ENCODE measurements at regions not wholly inside any gene's neighbourhood (a gene's known extent, or its start where the extent isn't known, plus 50 kb on each side); places are given as distances from the start of the nearest gene placed in this dataset.

DNA sequence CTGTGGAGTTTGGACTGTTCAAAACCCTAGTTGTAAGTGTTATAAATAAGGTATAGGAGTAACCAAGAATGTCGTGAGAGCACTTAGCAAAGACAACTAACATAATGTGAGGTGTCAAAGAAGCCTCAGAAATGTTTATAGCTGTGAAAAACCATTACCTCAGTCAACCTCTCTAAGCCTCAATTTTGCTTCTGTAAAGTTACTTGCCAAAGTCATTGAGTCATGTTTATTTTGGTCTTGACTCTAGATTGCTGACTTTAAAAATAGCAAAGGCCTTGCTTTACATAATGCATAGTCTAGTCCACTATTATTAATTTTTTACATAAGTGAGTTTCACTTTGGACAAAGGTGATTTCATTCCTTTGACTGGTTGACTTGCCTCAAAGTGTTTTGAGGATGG is 257.6 kb upstream of the CXXC4 start:
- TF ChIP-seq CTCF (IDR thresholded peaks at IDR 0.05; ENCODE audit: insufficient read depth, low read length, poor library complexity, severe bottlenecking) (no peak), EZH2phosphoT487 (conservative IDR thresholded peaks at IDR 0.05; ENCODE audit: low read length) (no peak)

Data from SU-DHL-6 (cell line).